WTC11 (cell line): ENCODE measurements at regions not wholly inside any gene's neighbourhood (a gene's known extent, or its start where the extent isn't known, plus 50 kb on each side); places are given as distances from the start of the nearest gene placed in this dataset.

Experiments
- ATAC-seq: fragments of 200-7000 bp; cut with Tn5 transposase; 2 replicates; pipeline ENCODE4 v1.10.0; 2021; ENCODE audit warnings: mild to moderate bottlenecking, moderate library complexity
- CTCF ChIA-PET: fragments of 300-600 bp; sonication (Branson Sonifier 250); formaldehyde crosslinking; loops from one replicate; lab custom pipeline; 2021; ENCODE audit warnings: antibody characterized with exemption; lab: Charles Lee
- POLR2A ChIA-PET: fragments of 350-600 bp; sonication (Branson Sonifier 250); formaldehyde crosslinking; loops from one replicate; lab custom pipeline; 2021; ENCODE audit warnings: antibody characterized with exemption; lab: Charles Lee
- DNase-seq: peaks from one replicate; pipeline ENCODE4 v3.0.0; 2021; ENCODE audit warnings: low spot score
- H3K27ac Mint-ChIP-seq: 2 replicates; pipeline ENCODE4 v1.8.0; 2021; ENCODE audit warnings: mixed read lengths
- H3K27me3 Mint-ChIP-seq: 2 replicates; pipeline ENCODE4 v1.8.0; 2021; ENCODE audit warnings: low read depth, mild to moderate bottlenecking, moderate library complexity, mixed read lengths
- H3K36me3 Mint-ChIP-seq: 2 replicates; pipeline ENCODE4 v1.8.0; 2021; ENCODE audit warnings: mixed read lengths
- H3K4me1 Mint-ChIP-seq: 2 replicates; pipeline ENCODE4 v1.8.0; 2022; ENCODE audit warnings: mixed read lengths
- H3K4me3 Mint-ChIP-seq: 2 replicates; pipeline ENCODE4 v1.8.0; 2021; ENCODE audit warnings: mild to moderate bottlenecking, moderate library complexity, mixed read lengths
- H3K9me3 Mint-ChIP-seq: 2 replicates; pipeline ENCODE4 v1.8.0; 2021; ENCODE audit warnings: mixed read lengths
- ATF6 ChIP-seq: sonication (generic); formaldehyde crosslinking; IDR thresholded peaks from 2 replicates; pipeline ENCODE4 v1.8.1; 2023; ENCODE audit warnings: mild to moderate bottlenecking, missing genetic modification reagents
- CBFB ChIP-seq: sonication (generic); formaldehyde crosslinking; IDR thresholded peaks from 2 replicates; pipeline ENCODE4 v1.8.1; 2022; ENCODE audit warnings: mild to moderate bottlenecking, low read depth, missing genetic modification reagents
- CREB1 ChIP-seq: sonication (generic); formaldehyde crosslinking; IDR thresholded peaks from 2 replicates; pipeline ENCODE4 v1.8.0; 2023; ENCODE audit warnings: mild to moderate bottlenecking, missing genetic modification reagents
- E2F1 ChIP-seq: sonication (generic); formaldehyde crosslinking; IDR thresholded peaks from 2 replicates; pipeline ENCODE4 v1.8.0; 2022; ENCODE audit warnings: mild to moderate bottlenecking, missing genetic modification reagents
- ELF4 ChIP-seq: sonication (generic); formaldehyde crosslinking; IDR thresholded peaks from 2 replicates; pipeline ENCODE4 v1.8.1; 2022; ENCODE audit warnings: low read depth, mild to moderate bottlenecking, moderate library complexity, missing genetic modification reagents
- ESRRA ChIP-seq: sonication (generic); formaldehyde crosslinking; IDR thresholded peaks from 2 replicates; pipeline ENCODE4 v1.8.1; 2022; ENCODE audit warnings: mild to moderate bottlenecking, missing genetic modification reagents, borderline replicate concordance
- FOXP4 ChIP-seq: sonication (generic); formaldehyde crosslinking; IDR thresholded peaks from 2 replicates; pipeline ENCODE4 v1.8.0; 2022; ENCODE audit warnings: mild to moderate bottlenecking, missing genetic modification reagents
- IRF2 ChIP-seq: sonication (generic); formaldehyde crosslinking; IDR thresholded peaks from 2 replicates; pipeline ENCODE4 v1.8.0; 2022; ENCODE audit warnings: low read depth, missing genetic modification reagents, borderline replicate concordance
- NFE2L1 ChIP-seq: sonication (generic); formaldehyde crosslinking; IDR thresholded peaks from 2 replicates; pipeline ENCODE4 v1.8.1; 2023; ENCODE audit warnings: missing genetic modification reagents
- SMAD4 ChIP-seq: sonication (generic); formaldehyde crosslinking; IDR thresholded peaks from 2 replicates; pipeline ENCODE4 v1.8.0; 2022; ENCODE audit warnings: mild to moderate bottlenecking, missing genetic modification reagents
- SOX15 ChIP-seq: fragments of 250-450 bp; sonication (Bioruptor Pico); IDR thresholded peaks from 2 replicates; pipeline ENCODE4 v1.9.0; 2021; ENCODE audit warnings: mild to moderate bottlenecking
- STAT6 ChIP-seq: sonication (generic); formaldehyde crosslinking; conservative IDR thresholded peaks from 2 replicates; pipeline ENCODE4 v1.8.1; 2023; ENCODE audit warnings: mild to moderate bottlenecking, low read depth, missing genetic modification reagents, moderate library complexity
- TEAD1 ChIP-seq: sonication (generic); formaldehyde crosslinking; IDR thresholded peaks from 2 replicates; pipeline ENCODE4 v1.8.0; 2022; ENCODE audit warnings: mild to moderate bottlenecking, missing genetic modification reagents
- TP53 ChIP-seq: sonication (generic); formaldehyde crosslinking; IDR thresholded peaks from 2 replicates; pipeline ENCODE4 v1.8.1; 2023; ENCODE audit warnings: mild to moderate bottlenecking, missing genetic modification reagents
- USF1 ChIP-seq: sonication (generic); formaldehyde crosslinking; IDR thresholded peaks from 2 replicates; pipeline ENCODE4 v1.8.0; 2022; ENCODE audit warnings: mild to moderate bottlenecking, missing genetic modification reagents
- ZBTB21 ChIP-seq: sonication (generic); formaldehyde crosslinking; IDR thresholded peaks from 2 replicates; pipeline ENCODE4 v1.8.1; 2023; ENCODE audit warnings: mild to moderate bottlenecking, missing genetic modification reagents, borderline replicate concordance
- ZNF263 ChIP-seq: sonication (generic); formaldehyde crosslinking; IDR thresholded peaks from 2 replicates; pipeline ENCODE4 v1.8.1; 2022; ENCODE audit warnings: low read depth, mild to moderate bottlenecking, moderate library complexity, missing genetic modification reagents

- CTCF ChIA-PET = interaction anchor here (1.0 to 2.1 kb wide), 5 partner anchors 9 to 87 kb away, joined by 3 to 24 read pairs (median 4); no protein-coding TSS in a partner anchor
- TF ChIP-seq CBFB (CRISPR knock-in tag) (no peak), ATF6 (CRISPR knock-in tag) (no peak), SMAD4 (no peak), TEAD1 (CRISPR knock-in tag) (no peak), ELF4 (CRISPR knock-in tag) (no peak)
- Mint-ChIP-seq H3K36me3 (no peaks in the 10 kb centered on the region), H3K27ac (no peak overlapping the region), H3K4me1 (peaks cover 44% of the 10 kb centered on the region), H3K4me3 (no peak overlapping the region), H3K9me3 (peaks cover 3% of the 10 kb centered on the region; the same call in 1 of the 2 replicates), H3K27me3 (peaks cover 5% of the 10 kb centered on the region)
- ATAC-seq (no peak), DNase-seq (no peak)
- POLR2A ChIA-PET = no interaction called here
Measured at GRCh38 chr7:51456431-51457060, 139.9 kb upstream of the COBL start.

GRCh38 chr7:51455948-51456347, 139.3 kb upstream of the COBL start:
- H3K4me3 Mint-ChIP-seq = no peak overlapping the region
- H3K4me1 Mint-ChIP-seq = peaks cover 48% of the 10 kb centered on the region
- 0 out of 2 replicates have a peak, but pooled peaks have one; percentile 6 for ATAC-seq
- no peak overlapping the region for H3K27ac Mint-ChIP-seq
- peaks cover 3% of the 10 kb centered on the region; the same call in 1 of the 2 replicates for H3K9me3 Mint-ChIP-seq
- no peaks in the 10 kb centered on the region for H3K36me3 Mint-ChIP-seq
- POLR2A ChIA-PET = no interaction called here
- peaks cover 11% of the 10 kb centered on the region for H3K27me3 Mint-ChIP-seq
- CTCF ChIA-PET = interaction anchor here (0.6 to 2.1 kb wide), 7 partner anchors 9 to 210 kb away, joined by 3 to 24 read pairs (median 4); no protein-coding TSS in a partner anchor
- TF ChIP-seq CBFB (CRISPR knock-in tag) (no peak), FOXP4 (CRISPR knock-in tag) (no peak), SOX15 (no peak), USF1 (CRISPR knock-in tag) (no peak), E2F1 (CRISPR knock-in tag) (no peak), ZBTB21 (no peak), ZNF263 (CRISPR knock-in tag) (no peak), TP53 (no peak), STAT6 (CRISPR knock-in tag) (no peak), ESRRA (no peak), IRF2 (no peak), CREB1 (CRISPR knock-in tag) (no peak), NFE2L1 (no peak)
- TF ChIP-seq, all 79 proteins: peak for 0
- peak; percentile 27 for DNase-seq
